Body of pancreas (tissue), 4 donors: ENCODE measurements at regions not wholly inside any gene's neighbourhood (a gene's known extent, or its start where the extent isn't known, plus 50 kb on each side); places are given as distances from the start of the nearest gene placed in this dataset.

Experiments
- ATAC-seq: fragments of 150-250 bp; one replicate; pipeline ENCODE4 v1.9.1; 2016
- DNase-seq, 4 donors: peaks; one replicate each; pipeline ENCODE4 v3.0.0-alpha.2; 2019
- H3K27ac ChIP-seq, 4 donors: fragments of 200-600 bp; sonication (generic); 1 replicate in 3 of 4; 2 replicates in 1 of 4; pipeline versions ENCODE4 v1.5.1 to v1.6.1; 2016 to 2019; ENCODE audit warnings: mild to moderate bottlenecking in 1 of 4, mixed read lengths in 1 of 4, moderate library complexity in 1 of 4
- H3K27me3 ChIP-seq, 2 donors: fragments of 200-600 bp; sonication (generic); one replicate each; pipeline ENCODE4 v1.6.0; 2016; ENCODE audit warnings: mild to moderate bottlenecking in 1 of 2
- H3K36me3 ChIP-seq, 2 donors: fragments of 200-600 bp; sonication (generic); replicated peaks in 1 of 2; 2 replicates each; pipeline ENCODE4 v1.5.1; 2016; ENCODE audit warnings: low read depth in 2 of 2; ENCODE audit not compliant: insufficient read depth in 1 of 2
- H3K4me1 ChIP-seq: fragments of 200-600 bp; sonication (generic); one replicate; pipeline ENCODE4 v1.6.0; 2016
- H3K4me3 ChIP-seq, 2 donors: fragments of 200-600 bp; sonication (generic); 1 replicate in 1 of 2; 2 replicates in 1 of 2; pipeline ENCODE4 v1.5.1; 2016 to 2019
- H3K9me3 ChIP-seq, 3 donors: fragments of 200-600 bp; sonication (generic); 1 replicate in 2 of 3; 2 replicates in 1 of 3; pipeline ENCODE4 v1.5.1; 2016
- CTCF ChIP-seq, 7 experiments: fragments of 450-650 bp in 4 of 7; fragments of 200-600 bp in 3 of 7; sonication (generic) in 3 of 7; IDR thresholded peaks; one replicate each; pipeline ENCODE4 v1.5.1; 2016 to 2019; ENCODE audit warnings: antibody characterized with exemption in 7 of 7
- POLR2A ChIP-seq, 3 donors: fragments of 450-650 bp; IDR thresholded peaks; one replicate each; pipeline ENCODE4 v1.6.1; 2016; ENCODE audit warnings: antibody characterized with exemption in 3 of 3, mild to moderate bottlenecking in 2 of 3
- WGBS, 2 donors: methylation state at CpG; one replicate each; pipeline ENCODE4 v1.1.5; 2017; 5-methylcytosine and 5-hydroxymethylcytosine counted together
- intact Hi-C: fragments of 100-400 bp; cut with DNase I; formaldehyde crosslinking; loops from one replicate; pipeline ENCODE4 v1.15.1; 2023

- H3K27me3 ChIP-seq = no peaks in the 10 kb centered on the region
- H3K4me1 ChIP-seq = peaks cover 10% of the 10 kb centered on the region
- no peaks in the 10 kb centered on the region for H3K9me3 ChIP-seq
- H3K4me3 ChIP-seq = no peak overlapping the region
- TF ChIP-seq POLR2A (IDR thresholded peaks at IDR 0.05) = no peak
- intact Hi-C loops = no loop called here
- DNase-seq = no peak
- no peak for ATAC-seq
- 77 to 85% methylated on average over 4 of the region's 4 CpGs for WGBS, 2 donors
- H3K27ac ChIP-seq = no peak overlapping the region
- no peaks in the 10 kb centered on the region for H3K36me3 ChIP-seq
Observed at GRCh38 chr2:62300925-62301324, 105.0 kb downstream of the B3GNT2 start.

GRCh38 chr2:62297624-62298010 lies 101.7 kb downstream of the B3GNT2 start:
- TF ChIP-seq CTCF (IDR thresholded peaks at IDR 0.05) (peak; percentile 26 to 67 (median 47)), POLR2A (IDR thresholded peaks at IDR 0.05) (no peak)
- intact Hi-C loops = loop anchor here (10.0 kb wide), 1 partner anchor 93 kb away; no protein-coding TSS in a partner anchor
- 28 to 36% methylated on average over 3 of the region's 3 CpGs for WGBS, 2 donors
- ATAC-seq (no peak), DNase-seq (peak; percentile 66 to 82 (median 72))
- no peaks in the 10 kb centered on the region for H3K27me3 ChIP-seq
- H3K9me3 ChIP-seq = no peaks in the 10 kb centered on the region
- H3K4me1 ChIP-seq = peaks cover 25% of the 10 kb centered on the region
- no peak overlapping the region for H3K27ac ChIP-seq
- H3K4me3 ChIP-seq = no peak overlapping the region
- no peaks in the 10 kb centered on the region for H3K36me3 ChIP-seq

DNA sequence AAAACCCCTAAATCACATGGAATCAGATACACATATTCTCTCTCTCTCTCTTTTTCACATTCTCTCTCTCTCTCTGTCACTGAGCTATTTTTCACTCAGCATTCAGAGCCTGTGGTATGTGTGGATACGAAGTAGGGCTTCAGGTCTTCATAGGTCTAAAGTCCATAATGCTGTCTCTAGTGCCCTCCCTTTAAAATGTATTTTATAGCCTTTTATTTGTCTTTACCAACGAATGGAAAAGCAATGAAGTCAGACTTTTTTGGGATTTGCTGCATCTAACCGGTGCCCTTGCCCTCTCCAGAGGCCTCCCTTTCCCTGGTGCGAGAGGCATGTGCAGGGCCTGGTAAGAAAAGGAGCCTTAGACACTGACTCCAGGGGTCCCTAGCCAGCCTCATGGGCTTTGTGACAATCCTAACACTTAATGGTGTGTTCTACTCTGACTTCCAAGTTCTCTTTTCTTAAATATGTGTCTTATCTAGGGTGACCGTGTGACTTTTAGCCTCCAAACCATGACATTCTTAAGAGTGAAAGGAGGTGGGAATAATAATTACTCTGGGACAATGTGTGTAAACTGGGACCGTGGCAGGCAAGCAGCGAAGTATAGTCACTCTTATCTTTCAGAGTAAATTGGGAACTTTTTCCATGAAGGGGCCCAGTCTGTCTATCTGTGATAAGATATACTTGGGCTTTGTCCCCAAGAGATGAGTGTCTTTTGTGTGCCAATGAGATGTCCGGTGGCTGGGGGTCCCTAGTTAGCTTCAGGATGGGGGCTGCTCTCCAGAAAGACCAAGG lies 101.1 kb downstream of the B3GNT2 start:
- TF ChIP-seq CTCF (IDR thresholded peaks at IDR 0.05) (no peak), POLR2A (IDR thresholded peaks at IDR 0.05) (no peak)
- Histone ChIP-seq H3K36me3 (no peaks in the 10 kb centered on the region), H3K4me3 (no peak overlapping the region), H3K4me1 (peaks cover 31% of the 10 kb centered on the region), H3K9me3 (no peaks in the 10 kb centered on the region), H3K27ac (no peak overlapping the region), H3K27me3 (no peaks in the 10 kb centered on the region)
- ATAC-seq (no peak), DNase-seq (no peak)
- 63 to 67% methylated on average over 8 of the region's 8 CpGs for WGBS, 2 donors
- intact Hi-C loops = loop anchor here (10.0 kb wide), 1 partner anchor 92 kb away; no protein-coding TSS in a partner anchor

DNA sequence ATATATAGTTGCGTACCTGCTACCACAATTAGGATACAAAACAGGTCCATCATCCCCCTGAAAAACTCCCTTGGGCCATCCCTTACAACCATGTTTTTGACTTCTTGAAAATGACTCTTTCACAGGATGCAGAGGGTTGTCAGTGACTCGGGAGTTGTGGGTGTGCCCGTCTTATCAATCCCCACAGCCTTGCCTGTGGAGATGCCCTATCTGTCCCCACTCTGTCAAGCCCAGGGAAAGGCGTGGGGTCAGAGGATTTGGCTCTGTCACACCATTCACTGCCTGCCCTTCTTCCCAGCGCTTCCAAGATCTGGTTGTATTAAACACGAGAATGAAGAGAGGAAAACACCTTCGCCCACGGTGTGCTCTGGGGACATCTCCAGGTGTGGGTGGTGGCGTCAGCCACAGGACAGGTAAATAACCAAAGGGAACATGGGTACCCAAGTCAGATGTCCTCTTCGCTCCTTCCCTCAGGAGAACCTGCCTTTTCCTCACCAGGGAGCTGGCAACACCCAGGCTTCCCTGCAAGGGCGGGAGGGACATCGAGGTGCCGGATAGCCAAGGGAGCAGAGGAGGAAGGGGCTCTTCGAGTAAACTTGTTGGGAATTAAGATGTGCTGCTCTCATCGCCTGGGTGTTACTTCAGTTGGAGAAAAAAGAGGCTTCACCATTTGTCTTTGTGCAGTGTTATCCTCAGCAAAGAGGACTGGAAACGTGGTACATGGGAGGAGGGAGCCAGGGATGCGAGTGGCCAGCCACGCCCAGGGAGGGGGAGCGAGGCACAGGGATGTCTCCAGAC lies 100.3 kb downstream of the B3GNT2 start:
- no peak for TF ChIP-seq POLR2A (IDR thresholded peaks at IDR 0.05)
- no peak for TF ChIP-seq CTCF (IDR thresholded peaks at IDR 0.05)
- WGBS, 2 donors = 85 to 86% methylated on average over 19 of the region's 19 CpGs
- Histone ChIP-seq H3K27me3 (no peaks in the 10 kb centered on the region), H3K4me3 (no peak overlapping the region), H3K27ac (no peak overlapping the region), H3K9me3 (no peaks in the 10 kb centered on the region), H3K36me3 (no peaks in the 10 kb centered on the region), H3K4me1 (peaks cover 37% of the 10 kb centered on the region)
- ATAC-seq (no peak), DNase-seq (no peak)
- intact Hi-C loops = loop anchor here (10.0 kb wide), 1 partner anchor 91 kb away; no protein-coding TSS in a partner anchor
